GM12878 (cell line): ENCODE measurements at regions not wholly inside any gene's neighbourhood (a gene's known extent, or its start where the extent isn't known, plus 50 kb on each side); places are given as distances from the start of the nearest gene placed in this dataset.

Experiments used
- ATAC-seq: fragments of 200-7000 bp; cut with Tn5 transposase; 3 replicates; pipeline ENCODE4 v1.9.1; 2020; ENCODE audit warnings: mild to moderate bottlenecking, moderate library complexity
- BruUV-seq: library from RNA; stranded (reverse); fragments of 400-500 nt; replicated peaks from 2 replicates; lab custom pipeline; 2021; lab: Mats Ljungman, UMichigan
- CTCF ChIA-PET: fragments of 300-600 bp; sonication (Branson Sonifier 250); formaldehyde crosslinking; extraction: SDS; loops from one replicate; lab custom pipeline; 2021; ENCODE audit warnings: inconsistent platforms; lab: Yijun Ruan, JAX
- POLR2A ChIA-PET: fragments of 350-600 bp; formaldehyde crosslinking; extraction: SDS; loops from one replicate; lab custom pipeline; 2021; ENCODE audit warnings: inconsistent platforms; lab: Charles Lee
- RAD21 ChIA-PET: fragments of 300-600 bp; sonication (Branson Sonifier 250); formaldehyde crosslinking; loops from one replicate; lab custom pipeline; 2023; ENCODE audit warnings: antibody characterized with exemption; ENCODE audit not compliant: unreplicated experiment; lab: Charles Lee
- SMC1A ChIA-PET: fragments of 300-600 bp; sonication (Branson Sonifier 250); formaldehyde crosslinking; loops from one replicate; lab custom pipeline; 2023; ENCODE audit not compliant: unreplicated experiment, uncharacterized antibody; lab: Charles Lee
- DNase-seq: peaks from one replicate; pipeline ENCODE4 v3.0.0-alpha.2; 2011; ENCODE audit warnings: low read depth, low spot score
- FAIRE-seq: peaks from 3 replicates; lab custom pipeline; 2011; peaks lifted over from hg19 to GRCh38; lab: Jason Lieb, UNC
- H2AFZ ChIP-seq: 2 replicates; pipeline ENCODE4 v1.6.0; 2011; ENCODE audit warnings: low read depth, low read length, control low read depth; ENCODE audit not compliant: control insufficient read depth
- H3K27ac ChIP-seq: 2 replicates; pipeline ENCODE4 v1.5.1; 2011; ENCODE audit warnings: control low read depth; ENCODE audit not compliant: control insufficient read depth, insufficient read depth
- H3K27me3 ChIP-seq, 2 experiments: replicated peaks in 1 of 2; 2 replicates each; pipeline versions ENCODE4 v1.6.0 to v1.6.1; 2011; ENCODE audit warnings: low read length in 1 of 2; ENCODE audit not compliant: control insufficient read depth in 2 of 2, insufficient read depth in 2 of 2
- H3K36me3 ChIP-seq, 2 experiments: 2 replicates each; pipeline ENCODE4 v1.5.1; 2011; ENCODE audit warnings: low read length in 1 of 2; ENCODE audit not compliant: control insufficient read depth in 2 of 2, insufficient read depth in 2 of 2
- H3K4me1 ChIP-seq: 2 replicates; pipeline ENCODE4 v1.6.1; 2011; ENCODE audit warnings: mild to moderate bottlenecking, low read length, moderate library complexity, mixed read lengths; ENCODE audit not compliant: control insufficient read depth, insufficient read depth
- H3K4me2 ChIP-seq: 2 replicates; pipeline ENCODE4 v1.6.0; 2011; ENCODE audit warnings: control low read depth; ENCODE audit not compliant: control insufficient read depth, insufficient read depth
- H3K4me3 ChIP-seq: fragments of 200-600 bp; sonication (generic); 2 replicates; pipeline ENCODE4 v1.5.1; 2016
- H3K79me2 ChIP-seq: 2 replicates; pipeline ENCODE4 v1.6.0; 2011; ENCODE audit warnings: low read length; ENCODE audit not compliant: control insufficient read depth, insufficient read depth
- H3K9ac ChIP-seq: 2 replicates; pipeline ENCODE4 v1.8.0; 2011; ENCODE audit warnings: low read length, control low read depth, mixed read lengths; ENCODE audit not compliant: control insufficient read depth, insufficient read depth
- H3K9me3 ChIP-seq: replicated peaks from 3 replicates; pipeline ENCODE4 v1.5.1; 2011; ENCODE audit warnings: mild to moderate bottlenecking, low read length; ENCODE audit not compliant: control insufficient read depth, insufficient read depth
- H4K20me1 ChIP-seq: 2 replicates; pipeline ENCODE4 v1.6.0; 2011; ENCODE audit not compliant: control insufficient read depth, insufficient read depth
- ASH2L ChIP-seq: fragments of 300-600, 200-600 bp; sonication (generic); IDR thresholded peaks from 2 replicates; pipeline ENCODE4 v1.6.1; 2017; ENCODE audit warnings: low read depth, mild to moderate bottlenecking, borderline replicate concordance
- BCL3 ChIP-seq: IDR thresholded peaks from 2 replicates; pipeline ENCODE4 v1.6.1; 2011; ENCODE audit warnings: borderline replicate concordance, low read depth, mild to moderate bottlenecking, moderate library complexity, low read length; ENCODE audit not compliant: insufficient read depth, poor library complexity, severe bottlenecking
- CBX5 ChIP-seq: sonication (generic); IDR thresholded peaks from 2 replicates; pipeline ENCODE4 v1.6.1; 2016; ENCODE audit warnings: low read depth, moderate library complexity, mild to moderate bottlenecking, inconsistent platforms
- CREB1 ChIP-seq: IDR thresholded peaks from 2 replicates; pipeline ENCODE4 v1.6.1; 2012; ENCODE audit warnings: low read depth, mild to moderate bottlenecking, inconsistent platforms
- RAD51 ChIP-seq: fragments of 450-650 bp; IDR thresholded peaks from 2 replicates; pipeline ENCODE4 v1.6.1; 2016; ENCODE audit warnings: moderate library complexity, mild to moderate bottlenecking, inconsistent platforms
- RBBP5 ChIP-seq: fragments of 200-600 bp; sonication (generic); conservative IDR thresholded peaks from 2 replicates; pipeline ENCODE4 v1.6.1; 2016
- REST ChIP-seq: IDR thresholded peaks from 2 replicates; pipeline ENCODE4 v1.6.1; 2012; ENCODE audit warnings: mild to moderate bottlenecking, low read depth, low read length
- ZZZ3 ChIP-seq: IDR thresholded peaks from 2 replicates; pipeline ENCODE4 v1.6.1; 2011; ENCODE audit warnings: low read depth; ENCODE audit not compliant: control insufficient read depth, insufficient read length
- WGBS: methylation state at CpG from one replicate; pipeline ENCODE4 v1.1.6; 2016; ENCODE audit warnings: low lambda C conversion rate; ENCODE audit not compliant: insufficient replicate concordance, insufficient coverage; ENCODE audit errors: missing lambda C conversion rate; 5-methylcytosine and 5-hydroxymethylcytosine counted together
- in situ Hi-C: fragments of 300-500 bp; cut with MboI; formaldehyde crosslinking; loops from 9 replicates; pipeline ENCODE4 v1.14.3; 2018; ENCODE audit warnings: mixed read lengths
- intact Hi-C: fragments of 100-400 bp; cut with micrococcal nuclease; formaldehyde crosslinking; loops from one replicate; pipeline ENCODE4 v1.14.2; 2022; ENCODE audit not compliant: unreplicated experiment
- TF ChIP-seq, protein P1 (sequence below): fragments of 450-650 bp; IDR thresholded peaks from 2 replicates; pipeline ENCODE4 v1.6.1; 2017; ENCODE audit warnings: low read depth, mild to moderate bottlenecking, moderate library complexity
- TF ChIP-seq, protein P2 (sequence below): IDR thresholded peaks from 2 replicates; pipeline ENCODE4 v1.6.1; 2011; ENCODE audit warnings: low read depth, low read length, improper control_type of control experiment, borderline replicate concordance
- TF ChIP-seq, protein P3 (sequence below): fragments of 450-650 bp; IDR thresholded peaks from 2 replicates; pipeline ENCODE4 v1.6.1; 2017; ENCODE audit warnings: mild to moderate bottlenecking, low read depth, inconsistent platforms; ENCODE audit not compliant: poor library complexity, severe bottlenecking

GRCh38 chr9:135188681-135189151 is 101.2 kb downstream of the OLFM1 start:
- intact Hi-C loops: no loop called here
- ChIA-PET POLR2A (interaction anchor here (0.6 kb wide), 1 partner anchor 335 kb away, joined by 8 read pairs; no protein-coding TSS in a partner anchor), SMC1A (no interaction called here), CTCF (no interaction called here), RAD21 (no interaction called here)
- Histone ChIP-seq H3K4me3 (no peak overlapping the region), H4K20me1 (no peaks in the 10 kb centered on the region), H3K27ac (no peak overlapping the region), H3K9me3 (no peaks in the 10 kb centered on the region), H3K4me2 (no peak overlapping the region), H2AFZ (no peak overlapping the region), H3K36me3 (no peaks in the 10 kb centered on the region), H3K9ac (no peak overlapping the region), H3K27me3 (no peaks in the 10 kb centered on the region; a peak in 1 of 4 replicates), H3K4me1 (no peaks in the 10 kb centered on the region), H3K79me2 (no peaks in the 10 kb centered on the region)
- BruUV-seq: no TSS peak
- FAIRE-seq (no peak), DNase-seq (no peak), ATAC-seq (no peak)
- in situ Hi-C loops: no loop called here
- 38% methylated on average over 9 of the region's 9 CpGs for WGBS
- TF ChIP-seq CBX5 (no peak), REST (no peak), CREB1 (no peak), RBBP5 (no peak), RAD51 (no peak), ASH2L (no peak), BCL3 (no peak), ZZZ3 (no peak)
- TF ChIP-seq, protein P1, sequence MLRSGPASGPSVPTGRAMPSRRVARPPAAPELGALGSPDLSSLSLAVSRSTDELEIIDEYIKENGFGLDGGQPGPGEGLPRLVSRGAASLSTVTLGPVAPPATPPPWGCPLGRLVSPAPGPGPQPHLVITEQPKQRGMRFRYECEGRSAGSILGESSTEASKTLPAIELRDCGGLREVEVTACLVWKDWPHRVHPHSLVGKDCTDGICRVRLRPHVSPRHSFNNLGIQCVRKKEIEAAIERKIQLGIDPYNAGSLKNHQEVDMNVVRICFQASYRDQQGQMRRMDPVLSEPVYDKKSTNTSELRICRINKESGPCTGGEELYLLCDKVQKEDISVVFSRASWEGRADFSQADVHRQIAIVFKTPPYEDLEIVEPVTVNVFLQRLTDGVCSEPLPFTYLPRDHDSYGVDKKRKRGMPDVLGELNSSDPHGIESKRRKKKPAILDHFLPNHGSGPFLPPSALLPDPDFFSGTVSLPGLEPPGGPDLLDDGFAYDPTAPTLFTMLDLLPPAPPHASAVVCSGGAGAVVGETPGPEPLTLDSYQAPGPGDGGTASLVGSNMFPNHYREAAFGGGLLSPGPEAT: no peak
- TF ChIP-seq, protein P2, sequence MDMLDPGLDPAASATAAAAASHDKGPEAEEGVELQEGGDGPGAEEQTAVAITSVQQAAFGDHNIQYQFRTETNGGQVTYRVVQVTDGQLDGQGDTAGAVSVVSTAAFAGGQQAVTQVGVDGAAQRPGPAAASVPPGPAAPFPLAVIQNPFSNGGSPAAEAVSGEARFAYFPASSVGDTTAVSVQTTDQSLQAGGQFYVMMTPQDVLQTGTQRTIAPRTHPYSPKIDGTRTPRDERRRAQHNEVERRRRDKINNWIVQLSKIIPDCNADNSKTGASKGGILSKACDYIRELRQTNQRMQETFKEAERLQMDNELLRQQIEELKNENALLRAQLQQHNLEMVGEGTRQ: no peak
- TF ChIP-seq, protein P3, sequence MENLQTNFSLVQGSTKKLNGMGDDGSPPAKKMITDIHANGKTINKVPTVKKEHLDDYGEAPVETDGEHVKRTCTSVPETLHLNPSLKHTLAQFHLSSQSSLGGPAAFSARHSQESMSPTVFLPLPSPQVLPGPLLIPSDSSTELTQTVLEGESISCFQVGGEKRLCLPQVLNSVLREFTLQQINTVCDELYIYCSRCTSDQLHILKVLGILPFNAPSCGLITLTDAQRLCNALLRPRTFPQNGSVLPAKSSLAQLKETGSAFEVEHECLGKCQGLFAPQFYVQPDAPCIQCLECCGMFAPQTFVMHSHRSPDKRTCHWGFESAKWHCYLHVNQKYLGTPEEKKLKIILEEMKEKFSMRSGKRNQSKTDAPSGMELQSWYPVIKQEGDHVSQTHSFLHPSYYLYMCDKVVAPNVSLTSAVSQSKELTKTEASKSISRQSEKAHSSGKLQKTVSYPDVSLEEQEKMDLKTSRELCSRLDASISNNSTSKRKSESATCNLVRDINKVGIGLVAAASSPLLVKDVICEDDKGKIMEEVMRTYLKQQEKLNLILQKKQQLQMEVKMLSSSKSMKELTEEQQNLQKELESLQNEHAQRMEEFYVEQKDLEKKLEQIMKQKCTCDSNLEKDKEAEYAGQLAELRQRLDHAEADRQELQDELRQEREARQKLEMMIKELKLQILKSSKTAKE: no peak
